ENCODE measurements at regions not wholly inside any gene's neighbourhood (a gene's known extent, or its start where the extent isn't known, plus 50 kb on each side); places are given as distances from the start of the nearest gene placed in this dataset.

DNA sequence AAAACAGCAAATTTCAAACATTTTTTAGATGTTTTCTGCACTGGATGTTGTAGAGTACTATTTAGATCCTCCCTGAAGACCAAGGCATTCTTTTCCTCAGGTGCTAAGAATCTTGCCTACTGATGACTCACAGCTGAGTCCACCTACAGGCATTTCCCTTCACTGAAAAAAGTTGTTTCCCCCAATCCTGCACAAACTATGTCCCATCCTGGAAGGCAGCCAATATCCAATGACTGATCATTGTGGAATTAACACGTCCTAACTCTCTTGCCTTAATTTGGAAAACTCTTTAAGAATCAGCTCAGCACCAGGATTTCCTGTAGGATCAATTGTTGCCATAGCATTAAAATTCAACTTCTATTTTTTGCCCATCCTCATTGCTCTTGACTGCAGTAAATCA is 268.4 kb upstream of the IRAK1BP1 start (continued):
- TF ChIP-seq HOMEZ (CRISPR knock-in tag; IDR thresholded peaks at IDR 0.05): no peak
- TF ChIP-seq EWSR1 (IDR thresholded peaks at IDR 0.05; ENCODE audit: borderline replicate concordance, low read depth, partially characterized antibody): no peak
- no peak for TF ChIP-seq MEIS2 (IDR thresholded peaks at IDR 0.05; ENCODE audit: partially characterized antibody)
- TF ChIP-seq THAP7 (CRISPR knock-in tag; IDR thresholded peaks at IDR 0.05): no peak
- no peak for TF ChIP-seq ETS2 (tag; IDR thresholded peaks at IDR 0.05; ENCODE audit: borderline replicate concordance, poor library complexity, severe bottlenecking)
- no peak for TF ChIP-seq MYBL2 (IDR thresholded peaks at IDR 0.05; ENCODE audit: low read depth)
- TF ChIP-seq MYBL2 (CRISPR knock-in tag; IDR thresholded peaks at IDR 0.05; ENCODE audit: borderline replicate concordance): no peak
- TF ChIP-seq SPI1 (IDR thresholded peaks at IDR 0.05; ENCODE audit: borderline replicate concordance, low read depth, low read length): no peak
- no peak for TF ChIP-seq CAMTA2 (CRISPR knock-in tag; conservative IDR thresholded peaks at IDR 0.05)
- TF ChIP-seq BDP1 (IDR thresholded peaks at IDR 0.05; ENCODE audit: insufficient read depth, insufficient read length): no peak
- TF ChIP-seq ELK1 (CRISPR knock-in tag; IDR thresholded peaks at IDR 0.05): no peak
- no peak for TF ChIP-seq XRCC5 (IDR thresholded peaks at IDR 0.05; ENCODE audit: low read depth, low read length)
- no peak for TF ChIP-seq SAFB (IDR thresholded peaks at IDR 0.05; ENCODE audit: borderline replicate concordance, low read depth, low read length)

All from K562 (cell line).